H1 (cell line): ENCODE measurements at regions not wholly inside any gene's neighbourhood (a gene's known extent, or its start where the extent isn't known, plus 50 kb on each side); places are given as distances from the start of the nearest gene placed in this dataset.

Source experiments
- ATF3 ChIP-seq: IDR thresholded peaks from 2 replicates; pipeline ENCODE4 v1.6.1; 2011; ENCODE audit warnings: low read depth, mild to moderate bottlenecking, low read length; ENCODE audit not compliant: insufficient read depth
- EP300 ChIP-seq, 2 experiments: IDR thresholded peaks; 1 replicate in 1 of 2; 2 replicates in 1 of 2; pipeline ENCODE4 v1.6.1; 2011 to 2012; ENCODE audit warnings: low read depth in 2 of 2, low read length in 2 of 2, mild to moderate bottlenecking in 2 of 2, borderline replicate concordance in 1 of 2, inconsistent platforms in 1 of 2, moderate library complexity in 1 of 2
- JUN ChIP-seq: IDR thresholded peaks from 2 replicates; pipeline ENCODE4 v1.6.1; 2011; ENCODE audit warnings: low read depth, mild to moderate bottlenecking, improper control_type of control experiment, low read length
- KDM1A ChIP-seq: fragments of 200-600, 300-600 bp; sonication (generic); IDR thresholded peaks from 2 replicates; pipeline ENCODE4 v1.7.1; 2016; ENCODE audit warnings: mild to moderate bottlenecking, low read length, borderline replicate concordance
- POLR2A ChIP-seq, 2 experiments: IDR thresholded peaks; 1 replicate in 1 of 2; 2 replicates in 1 of 2; pipeline ENCODE4 v1.6.1; 2011; ENCODE audit warnings: low read depth in 2 of 2, low read length in 2 of 2, mild to moderate bottlenecking in 2 of 2; ENCODE audit errors: control extremely low read depth in 1 of 2
- POLR2AphosphoS5 ChIP-seq: IDR thresholded peaks from 2 replicates; pipeline ENCODE4 v1.6.1; 2011; ENCODE audit warnings: low read depth, low read length
- POU5F1 ChIP-seq: IDR thresholded peaks from 2 replicates; pipeline ENCODE4 v1.6.1; 2011; ENCODE audit warnings: low read depth, mild to moderate bottlenecking, low read length, moderate library complexity
- RFX5 ChIP-seq: IDR thresholded peaks from 2 replicates; pipeline ENCODE4 v1.6.1; 2011; ENCODE audit warnings: low read depth, low read length, improper control_type of control experiment, borderline replicate concordance
- ZNF274 ChIP-seq: IDR thresholded peaks from 2 replicates; pipeline ENCODE4 v1.7.0; 2012; ENCODE audit warnings: low read length, borderline replicate concordance; ENCODE audit errors: extremely low read depth
- TF ChIP-seq, protein P1 (sequence below), 3 experiments: IDR thresholded peaks; 1 replicate in 2 of 3; 2 replicates in 1 of 3; pipeline versions ENCODE4 v1.5.1 to v1.6.1; 2011; ENCODE audit warnings: low read length in 3 of 3, mild to moderate bottlenecking in 3 of 3, inconsistent platforms in 2 of 3, low read depth in 1 of 3, moderate library complexity in 1 of 3; ENCODE audit not compliant: insufficient read depth in 1 of 3; ENCODE audit errors: control extremely low read depth in 1 of 3
- TF ChIP-seq, protein P2 (sequence below): IDR thresholded peaks from 2 replicates; pipeline ENCODE4 v1.6.1; 2012; ENCODE audit warnings: inconsistent platforms

DNA sequence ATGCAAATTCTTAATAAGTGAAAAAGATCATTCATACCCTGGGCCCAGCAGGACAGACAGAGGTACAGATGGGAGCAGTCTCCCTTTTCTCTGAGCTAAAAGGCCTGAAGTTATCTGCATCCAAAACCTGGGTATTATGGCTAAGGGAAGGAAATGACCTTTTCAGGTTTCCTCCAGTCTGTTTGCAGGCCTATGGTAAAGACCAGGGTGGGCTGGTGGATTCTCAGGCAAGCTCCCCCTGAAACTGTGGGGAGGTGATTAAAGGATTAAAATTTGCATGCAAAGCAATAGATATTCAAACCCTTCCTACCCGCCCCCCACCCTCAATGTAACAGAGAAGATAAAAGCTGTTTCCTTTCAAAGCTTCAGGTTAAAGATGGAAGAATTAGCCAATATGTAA, 471.8 kb upstream of the RUNX1 start:
- TF ChIP-seq, protein P1, sequence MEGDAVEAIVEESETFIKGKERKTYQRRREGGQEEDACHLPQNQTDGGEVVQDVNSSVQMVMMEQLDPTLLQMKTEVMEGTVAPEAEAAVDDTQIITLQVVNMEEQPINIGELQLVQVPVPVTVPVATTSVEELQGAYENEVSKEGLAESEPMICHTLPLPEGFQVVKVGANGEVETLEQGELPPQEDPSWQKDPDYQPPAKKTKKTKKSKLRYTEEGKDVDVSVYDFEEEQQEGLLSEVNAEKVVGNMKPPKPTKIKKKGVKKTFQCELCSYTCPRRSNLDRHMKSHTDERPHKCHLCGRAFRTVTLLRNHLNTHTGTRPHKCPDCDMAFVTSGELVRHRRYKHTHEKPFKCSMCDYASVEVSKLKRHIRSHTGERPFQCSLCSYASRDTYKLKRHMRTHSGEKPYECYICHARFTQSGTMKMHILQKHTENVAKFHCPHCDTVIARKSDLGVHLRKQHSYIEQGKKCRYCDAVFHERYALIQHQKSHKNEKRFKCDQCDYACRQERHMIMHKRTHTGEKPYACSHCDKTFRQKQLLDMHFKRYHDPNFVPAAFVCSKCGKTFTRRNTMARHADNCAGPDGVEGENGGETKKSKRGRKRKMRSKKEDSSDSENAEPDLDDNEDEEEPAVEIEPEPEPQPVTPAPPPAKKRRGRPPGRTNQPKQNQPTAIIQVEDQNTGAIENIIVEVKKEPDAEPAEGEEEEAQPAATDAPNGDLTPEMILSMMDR (IDR thresholded peaks at IDR 0.05; ENCODE audit: control extremely low read depth in 1 of 3, insufficient read depth in 1 of 3, low read depth in 1 of 3, low read length in 3 of 3) = no peak
- TF ChIP-seq RFX5 (no peak), POLR2AphosphoS5 (no peak), KDM1A (no peak), EP300 (IDR thresholded peaks at IDR 0.05; ENCODE audit: borderline replicate concordance in 1 of 2, low read depth in 2 of 2, low read length in 2 of 2) (no peak; a peak in 1 of 3 replicates), POLR2A (IDR thresholded peaks at IDR 0.05; ENCODE audit: control extremely low read depth in 1 of 2, low read depth in 2 of 2, low read length in 2 of 2) (no peak), ATF3 (no peak), POU5F1 (no peak), ZNF274 (no peak), JUN (no peak)
- TF ChIP-seq, protein P2, sequence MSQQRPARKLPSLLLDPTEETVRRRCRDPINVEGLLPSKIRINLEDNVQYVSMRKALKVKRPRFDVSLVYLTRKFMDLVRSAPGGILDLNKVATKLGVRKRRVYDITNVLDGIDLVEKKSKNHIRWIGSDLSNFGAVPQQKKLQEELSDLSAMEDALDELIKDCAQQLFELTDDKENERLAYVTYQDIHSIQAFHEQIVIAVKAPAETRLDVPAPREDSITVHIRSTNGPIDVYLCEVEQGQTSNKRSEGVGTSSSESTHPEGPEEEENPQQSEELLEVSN = no peak
